ENCODE measurements at regions not wholly inside any gene's neighbourhood (a gene's known extent, or its start where the extent isn't known, plus 50 kb on each side); places are given as distances from the start of the nearest gene placed in this dataset.

DNA sequence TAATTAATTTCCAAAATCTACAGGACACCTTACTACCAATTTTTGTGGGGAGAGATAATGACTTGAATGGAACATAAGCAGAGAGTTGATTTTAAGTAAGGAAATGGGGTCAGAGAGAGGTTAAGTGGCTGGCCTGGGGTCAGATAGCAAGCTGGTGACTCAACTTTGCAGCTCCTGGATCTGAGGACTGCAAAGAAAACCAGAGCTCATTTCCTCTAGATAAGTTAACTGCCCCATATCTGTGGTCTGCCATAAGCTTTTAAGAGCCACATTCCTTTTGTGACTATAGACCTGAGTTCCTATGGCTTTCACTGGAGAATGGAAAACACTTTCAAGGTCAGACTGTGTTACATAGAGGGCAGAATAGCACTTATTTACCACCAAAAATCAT is 201.2 kb upstream of the PRICKLE1 start:
- Mint-ChIP-seq H3K4me1 (peaks cover 9% of the 10 kb centered on the region; the same call in 1 of the 2 replicates), H3K36me3 (no peaks in the 10 kb centered on the region), H3K27me3 (ENCODE audit: low read depth) (no peaks in the 10 kb centered on the region), H3K4me3 (no peak overlapping the region), H3K27ac (no peak overlapping the region), H3K9me3 (no peaks in the 10 kb centered on the region)
- TF ChIP-seq NR2C2 (CRISPR knock-in tag; IDR thresholded peaks at IDR 0.05) (no peak), EMX1 (CRISPR knock-in tag; IDR thresholded peaks at IDR 0.05) (no peak), SP1 (CRISPR knock-in tag; conservative IDR thresholded peaks at IDR 0.05) (no peak), ZNF396 (CRISPR knock-in tag; IDR thresholded peaks at IDR 0.05; ENCODE audit: borderline replicate concordance) (no peak), CREB1 (CRISPR knock-in tag; IDR thresholded peaks at IDR 0.05) (no peak), ZNF423 (CRISPR knock-in tag; IDR thresholded peaks at IDR 0.05) (no peak), FOXJ3 (CRISPR knock-in tag; IDR thresholded peaks at IDR 0.05; ENCODE audit: borderline replicate concordance) (no peak), CBFB (CRISPR knock-in tag; IDR thresholded peaks at IDR 0.05; ENCODE audit: low read depth) (no peak), KAT7 (CRISPR knock-in tag; IDR thresholded peaks at IDR 0.05; ENCODE audit: borderline replicate concordance) (no peak)
- TF ChIP-seq, protein P1, sequence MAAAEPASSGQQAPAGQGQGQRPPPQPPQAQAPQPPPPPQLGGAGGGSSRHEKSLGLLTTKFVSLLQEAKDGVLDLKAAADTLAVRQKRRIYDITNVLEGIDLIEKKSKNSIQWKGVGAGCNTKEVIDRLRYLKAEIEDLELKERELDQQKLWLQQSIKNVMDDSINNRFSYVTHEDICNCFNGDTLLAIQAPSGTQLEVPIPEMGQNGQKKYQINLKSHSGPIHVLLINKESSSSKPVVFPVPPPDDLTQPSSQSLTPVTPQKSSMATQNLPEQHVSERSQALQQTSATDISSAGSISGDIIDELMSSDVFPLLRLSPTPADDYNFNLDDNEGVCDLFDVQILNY (CRISPR knock-in tag; IDR thresholded peaks at IDR 0.05): no peak
- TF ChIP-seq, protein P2, sequence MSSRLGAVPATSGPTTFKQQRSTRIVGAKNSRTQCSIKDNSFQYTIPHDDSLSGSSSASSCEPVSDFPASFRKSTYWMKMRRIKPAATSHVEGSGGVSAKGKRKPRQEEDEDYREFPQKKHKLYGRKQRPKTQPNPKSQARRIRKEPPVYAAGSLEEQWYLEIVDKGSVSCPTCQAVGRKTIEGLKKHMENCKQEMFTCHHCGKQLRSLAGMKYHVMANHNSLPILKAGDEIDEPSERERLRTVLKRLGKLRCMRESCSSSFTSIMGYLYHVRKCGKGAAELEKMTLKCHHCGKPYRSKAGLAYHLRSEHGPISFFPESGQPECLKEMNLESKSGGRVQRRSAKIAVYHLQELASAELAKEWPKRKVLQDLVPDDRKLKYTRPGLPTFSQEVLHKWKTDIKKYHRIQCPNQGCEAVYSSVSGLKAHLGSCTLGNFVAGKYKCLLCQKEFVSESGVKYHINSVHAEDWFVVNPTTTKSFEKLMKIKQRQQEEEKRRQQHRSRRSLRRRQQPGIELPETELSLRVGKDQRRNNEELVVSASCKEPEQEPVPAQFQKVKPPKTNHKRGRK (CRISPR knock-in tag; IDR thresholded peaks at IDR 0.05; ENCODE audit: borderline replicate concordance): no peak
- TF ChIP-seq, protein P3, sequence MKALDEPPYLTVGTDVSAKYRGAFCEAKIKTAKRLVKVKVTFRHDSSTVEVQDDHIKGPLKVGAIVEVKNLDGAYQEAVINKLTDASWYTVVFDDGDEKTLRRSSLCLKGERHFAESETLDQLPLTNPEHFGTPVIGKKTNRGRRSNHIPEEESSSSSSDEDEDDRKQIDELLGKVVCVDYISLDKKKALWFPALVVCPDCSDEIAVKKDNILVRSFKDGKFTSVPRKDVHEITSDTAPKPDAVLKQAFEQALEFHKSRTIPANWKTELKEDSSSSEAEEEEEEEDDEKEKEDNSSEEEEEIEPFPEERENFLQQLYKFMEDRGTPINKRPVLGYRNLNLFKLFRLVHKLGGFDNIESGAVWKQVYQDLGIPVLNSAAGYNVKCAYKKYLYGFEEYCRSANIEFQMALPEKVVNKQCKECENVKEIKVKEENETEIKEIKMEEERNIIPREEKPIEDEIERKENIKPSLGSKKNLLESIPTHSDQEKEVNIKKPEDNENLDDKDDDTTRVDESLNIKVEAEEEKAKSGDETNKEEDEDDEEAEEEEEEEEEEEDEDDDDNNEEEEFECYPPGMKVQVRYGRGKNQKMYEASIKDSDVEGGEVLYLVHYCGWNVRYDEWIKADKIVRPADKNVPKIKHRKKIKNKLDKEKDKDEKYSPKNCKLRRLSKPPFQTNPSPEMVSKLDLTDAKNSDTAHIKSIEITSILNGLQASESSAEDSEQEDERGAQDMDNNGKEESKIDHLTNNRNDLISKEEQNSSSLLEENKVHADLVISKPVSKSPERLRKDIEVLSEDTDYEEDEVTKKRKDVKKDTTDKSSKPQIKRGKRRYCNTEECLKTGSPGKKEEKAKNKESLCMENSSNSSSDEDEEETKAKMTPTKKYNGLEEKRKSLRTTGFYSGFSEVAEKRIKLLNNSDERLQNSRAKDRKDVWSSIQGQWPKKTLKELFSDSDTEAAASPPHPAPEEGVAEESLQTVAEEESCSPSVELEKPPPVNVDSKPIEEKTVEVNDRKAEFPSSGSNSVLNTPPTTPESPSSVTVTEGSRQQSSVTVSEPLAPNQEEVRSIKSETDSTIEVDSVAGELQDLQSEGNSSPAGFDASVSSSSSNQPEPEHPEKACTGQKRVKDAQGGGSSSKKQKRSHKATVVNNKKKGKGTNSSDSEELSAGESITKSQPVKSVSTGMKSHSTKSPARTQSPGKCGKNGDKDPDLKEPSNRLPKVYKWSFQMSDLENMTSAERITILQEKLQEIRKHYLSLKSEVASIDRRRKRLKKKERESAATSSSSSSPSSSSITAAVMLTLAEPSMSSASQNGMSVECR (CRISPR knock-in tag; IDR thresholded peaks at IDR 0.05; ENCODE audit: borderline replicate concordance): no peak
- ChIA-PET CTCF (no interaction called here), POLR2A (no interaction called here)
- ATAC-seq (no peak), DNase-seq (ENCODE audit: low spot score) (no peak)

DNA sequence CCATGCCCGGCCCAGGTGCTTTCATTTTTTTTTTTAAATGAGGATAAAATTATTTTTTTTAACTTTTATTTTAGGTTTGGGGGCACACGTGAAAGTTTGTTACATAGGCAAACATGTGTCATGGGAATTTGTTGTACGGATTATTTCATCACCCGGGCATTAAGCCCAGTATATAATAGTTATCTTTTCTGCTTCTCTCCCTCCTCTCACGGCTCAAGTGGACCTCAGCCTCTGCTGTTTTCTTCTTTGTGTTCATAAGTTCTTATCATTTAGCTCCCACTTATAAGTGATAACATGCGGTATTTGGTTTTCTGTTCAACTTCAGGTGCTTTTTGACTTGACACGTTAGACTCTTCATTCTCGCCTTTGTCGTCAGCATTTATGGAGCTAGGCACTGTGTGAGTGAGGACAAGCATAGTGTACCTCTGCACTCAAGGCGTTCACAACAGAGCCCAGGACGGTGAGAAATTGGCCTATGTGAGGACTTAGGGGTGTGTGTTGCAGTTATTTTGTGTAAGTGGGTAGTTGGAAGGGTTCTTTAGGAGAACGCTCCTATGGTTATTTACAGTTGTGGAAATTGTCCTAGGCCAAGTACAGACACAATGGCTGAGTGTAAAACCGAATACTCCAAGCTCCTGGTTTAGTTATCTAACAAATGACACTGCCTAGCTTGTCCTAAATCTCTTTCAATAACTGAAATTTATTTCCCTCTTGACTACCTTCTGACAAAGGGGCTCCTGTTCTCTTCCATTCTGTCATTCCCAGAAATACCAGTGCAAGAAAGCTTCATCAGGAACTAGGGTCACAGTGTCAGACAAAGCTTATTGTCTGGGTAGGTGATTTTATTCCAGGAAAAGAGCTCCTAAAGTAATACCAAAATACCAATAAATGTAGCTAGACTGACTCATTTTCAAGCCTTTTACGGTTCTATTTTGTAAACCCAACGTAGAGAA is 200.5 kb upstream of the PRICKLE1 start:
- H3K27ac Mint-ChIP-seq: no peak overlapping the region
- ChIA-PET CTCF (no interaction called here), POLR2A (no interaction called here)
- peaks cover 9% of the 10 kb centered on the region; the same call in 1 of the 2 replicates for H3K4me1 Mint-ChIP-seq
- TF ChIP-seq RORB (CRISPR knock-in tag; IDR thresholded peaks at IDR 0.05) (0 out of 2 replicates have a peak, but pooled peaks have one; percentile 11), ZBTB21 (CRISPR knock-in tag; IDR thresholded peaks at IDR 0.05; ENCODE audit: borderline replicate concordance) (no peak), ELF4 (CRISPR knock-in tag; IDR thresholded peaks at IDR 0.05; ENCODE audit: low read depth) (no peak)
- TF ChIP-seq, protein P4, sequence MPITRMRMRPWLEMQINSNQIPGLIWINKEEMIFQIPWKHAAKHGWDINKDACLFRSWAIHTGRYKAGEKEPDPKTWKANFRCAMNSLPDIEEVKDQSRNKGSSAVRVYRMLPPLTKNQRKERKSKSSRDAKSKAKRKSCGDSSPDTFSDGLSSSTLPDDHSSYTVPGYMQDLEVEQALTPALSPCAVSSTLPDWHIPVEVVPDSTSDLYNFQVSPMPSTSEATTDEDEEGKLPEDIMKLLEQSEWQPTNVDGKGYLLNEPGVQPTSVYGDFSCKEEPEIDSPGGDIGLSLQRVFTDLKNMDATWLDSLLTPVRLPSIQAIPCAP (CRISPR knock-in tag; IDR thresholded peaks at IDR 0.05): no peak
- no peaks in the 10 kb centered on the region for H3K9me3 Mint-ChIP-seq
- H3K27me3 Mint-ChIP-seq (ENCODE audit: low read depth): no peaks in the 10 kb centered on the region
- H3K4me3 Mint-ChIP-seq: no peak overlapping the region
- no peaks in the 10 kb centered on the region for H3K36me3 Mint-ChIP-seq
- ATAC-seq (no peak), DNase-seq (ENCODE audit: low spot score) (no peak)

Measured in WTC11 (cell line).